NCI-H1417 treated with DMSO at 0.1 percent for 48 hours (cell line): ENCODE measurements at regions not wholly inside any gene's neighbourhood (a gene's known extent, or its start where the extent isn't known, plus 50 kb on each side); places are given as distances from the start of the nearest gene placed in this dataset.
"Not testable (repeated sequence)": the region's sequence is repeated elsewhere in the genome, so short reads cannot be mapped to it uniquely, and the experiment has no call there.

Experiments used
- DNase-seq: peaks from one replicate; lab custom pipeline; 2025; lab: John Stamatoyannopoulos, UW

- DNase-seq = no peak
Measured at GRCh38 chr11:112650527-112650926, 310.7 kb upstream of the NCAM1 start.

DNA sequence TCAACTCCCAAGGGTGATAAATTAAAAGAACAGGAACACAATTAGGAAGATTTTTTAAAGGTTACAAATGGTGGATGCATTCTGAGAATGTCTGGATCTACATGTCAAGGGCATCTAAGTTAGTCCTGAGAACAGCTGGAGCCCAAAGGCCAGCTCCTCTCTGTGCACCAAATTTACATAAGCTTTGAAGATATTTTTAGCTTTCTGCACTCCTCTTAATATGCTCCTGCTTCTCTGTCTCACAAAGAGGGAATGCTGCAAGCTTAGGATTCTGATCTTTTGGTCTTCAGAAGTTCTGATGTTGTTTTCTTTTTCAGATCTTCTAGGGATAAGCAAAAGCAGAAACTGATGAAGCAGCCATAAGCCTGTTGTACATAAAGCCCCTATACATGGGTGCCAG lies 309.8 kb upstream of the NCAM1 start:
- DNase-seq = no peak

DNA sequence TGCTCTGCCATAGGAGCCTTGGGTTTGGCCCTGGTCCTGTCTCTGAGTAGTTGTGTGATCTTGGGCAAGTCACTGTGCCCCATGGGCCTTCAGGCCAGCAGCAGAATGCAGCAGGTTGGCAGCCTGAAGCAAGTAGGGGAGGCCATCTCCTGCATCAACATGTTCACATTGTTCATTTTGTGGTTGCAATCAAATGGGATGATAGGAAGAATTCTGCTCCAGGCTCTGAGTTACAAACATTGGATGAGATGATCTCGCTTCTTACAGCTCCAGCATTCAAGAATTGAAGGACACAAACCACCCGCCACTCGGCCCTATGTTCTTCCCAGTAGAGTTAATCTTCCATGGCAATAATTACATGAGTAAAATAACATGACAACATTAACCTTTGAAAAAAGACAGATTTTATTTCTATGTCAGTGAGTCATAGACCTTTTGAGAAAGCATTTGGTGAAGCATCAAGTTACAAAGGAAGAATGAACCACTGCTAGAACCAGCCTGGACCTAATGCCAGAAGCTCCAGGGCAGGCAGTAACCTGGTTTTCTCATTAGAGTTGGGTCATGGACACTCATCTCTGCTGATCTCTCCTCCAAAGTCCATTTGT lies 308.3 kb upstream of the NCAM1 start:
- DNase-seq = no peak

DNA sequence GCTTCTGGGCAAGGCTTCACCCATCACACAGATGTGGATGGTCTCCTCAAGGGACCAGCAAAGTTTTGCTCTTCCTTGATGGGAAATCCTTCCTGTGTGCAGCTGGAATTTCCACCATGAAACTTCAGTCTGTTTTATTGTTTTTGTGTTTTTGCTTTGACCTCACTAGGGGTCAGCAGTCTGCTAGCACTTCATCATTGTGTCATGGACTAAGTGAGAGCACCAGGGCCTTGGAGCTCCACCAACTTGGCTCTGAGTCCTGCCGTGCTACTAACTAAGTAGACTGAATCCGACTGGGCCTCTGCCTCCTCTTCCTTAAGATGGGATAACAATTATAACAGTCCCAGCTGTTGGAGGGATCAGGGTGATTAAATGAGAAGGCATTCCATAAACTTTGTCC lies 305.8 kb upstream of the NCAM1 start:
- DNase-seq = no peak

DNA sequence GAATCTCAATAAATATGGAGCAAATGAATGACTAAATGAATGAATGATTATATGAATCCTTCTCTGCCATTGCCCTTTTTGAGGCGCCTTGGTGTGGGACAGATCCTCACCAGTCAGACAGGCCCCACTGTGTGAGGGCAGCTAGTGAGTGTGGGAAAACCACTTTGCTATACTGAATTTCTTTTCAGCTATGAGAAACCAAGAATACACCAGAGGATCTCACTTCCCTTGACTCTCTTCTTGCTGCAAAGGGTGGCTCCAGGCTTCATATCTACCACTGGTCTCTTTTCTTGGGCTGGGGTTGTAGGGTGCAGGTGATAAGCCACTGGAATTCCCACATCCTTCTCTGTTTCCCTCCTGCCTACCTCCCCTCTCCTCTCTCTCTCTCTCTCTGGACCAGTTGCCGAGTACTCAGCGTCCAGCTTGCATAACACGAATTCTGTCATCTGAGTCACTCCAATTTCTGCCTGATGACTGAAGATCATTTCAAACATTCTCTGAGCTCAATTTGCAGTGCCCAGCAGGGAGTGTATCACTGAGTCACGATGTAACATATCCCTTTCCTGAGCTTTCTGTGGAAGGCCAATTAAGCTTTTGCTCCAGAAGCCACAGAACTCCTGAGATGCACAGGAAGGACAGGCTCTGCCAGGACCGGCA lies 304.3 kb upstream of the NCAM1 start:
- no peak for DNase-seq

DNA sequence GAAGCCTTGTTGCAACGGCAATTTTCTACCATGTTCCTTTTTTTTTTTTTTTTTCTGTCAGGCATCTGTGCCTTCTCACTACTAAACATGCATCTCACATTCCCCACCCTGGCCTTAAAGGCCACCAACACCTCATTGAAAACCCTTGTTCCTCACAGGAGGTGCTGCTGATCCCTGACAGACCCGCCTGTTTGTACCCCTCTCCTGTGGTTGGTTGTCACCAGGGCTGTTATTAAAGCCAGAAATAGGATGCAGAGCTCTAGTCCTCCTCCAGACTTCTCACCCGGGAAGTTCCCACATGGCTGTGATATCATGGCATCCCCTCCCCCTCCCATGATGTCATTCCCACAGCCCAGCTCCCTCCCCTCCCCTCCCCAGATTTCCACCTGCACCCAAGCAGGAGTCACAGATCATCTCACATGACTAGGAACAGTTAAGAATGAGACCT lies 302.8 kb upstream of the NCAM1 start:
- no peak for DNase-seq

DNA sequence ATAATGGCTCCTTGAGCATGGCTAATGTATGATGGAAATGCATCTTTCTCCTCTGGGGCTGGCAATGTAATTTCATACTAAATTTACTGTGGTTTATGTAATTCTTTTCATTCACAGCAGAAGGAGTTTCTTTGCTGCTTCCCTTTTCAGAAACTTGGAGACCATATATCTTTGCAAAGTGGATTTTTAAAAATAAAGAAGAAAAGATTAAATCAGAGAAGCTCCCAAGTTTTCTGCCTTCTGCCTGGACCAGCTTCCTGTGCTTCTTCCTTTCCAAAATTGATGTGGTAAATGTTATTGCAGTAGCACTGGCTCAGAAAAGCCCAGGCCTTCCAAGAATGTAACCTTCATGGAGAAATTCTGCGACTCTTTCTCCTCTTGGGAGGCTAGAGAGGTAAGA lies 300.1 kb upstream of the NCAM1 start:
- DNase-seq = no peak

- DNase-seq = no peak
Measured at GRCh38 chr11:112661571-112661970, 299.6 kb upstream of the NCAM1 start.

- no peak for DNase-seq
Measured at GRCh38 chr11:112662554-112662953, 298.7 kb upstream of the NCAM1 start.

DNA sequence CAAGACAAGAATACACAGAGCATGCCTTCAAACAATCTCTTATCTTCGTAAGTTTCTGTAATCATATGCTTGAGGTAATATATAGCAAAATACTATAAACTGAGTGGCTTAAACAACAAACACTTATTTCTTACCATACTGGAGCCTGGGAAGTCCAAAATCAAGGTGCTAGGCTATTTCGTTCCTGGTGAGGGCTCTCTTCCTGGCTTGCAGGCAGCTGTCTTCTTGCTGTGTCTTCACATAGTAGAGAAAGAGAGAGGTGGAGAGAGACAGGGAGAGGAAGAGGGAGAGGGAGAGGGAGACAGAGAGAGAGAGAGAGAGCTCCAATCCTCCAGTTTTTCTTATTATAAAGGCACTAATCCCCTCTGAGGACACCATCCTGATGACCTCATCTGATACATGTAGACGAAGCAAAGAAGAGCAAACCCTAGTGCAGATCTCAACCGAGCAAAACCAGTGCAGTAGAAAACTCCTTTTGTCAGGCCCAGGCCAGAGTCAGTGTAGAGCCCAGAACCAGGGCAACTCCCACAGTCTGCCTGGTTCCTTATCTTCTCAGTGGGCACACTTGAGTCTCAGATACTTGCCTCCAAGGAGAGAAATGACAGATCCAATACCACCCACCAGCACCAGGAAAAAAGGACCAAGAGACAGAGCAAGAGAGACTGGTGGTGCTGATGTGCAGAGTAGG lies 297.1 kb upstream of the NCAM1 start:
- DNase-seq = no peak

DNA sequence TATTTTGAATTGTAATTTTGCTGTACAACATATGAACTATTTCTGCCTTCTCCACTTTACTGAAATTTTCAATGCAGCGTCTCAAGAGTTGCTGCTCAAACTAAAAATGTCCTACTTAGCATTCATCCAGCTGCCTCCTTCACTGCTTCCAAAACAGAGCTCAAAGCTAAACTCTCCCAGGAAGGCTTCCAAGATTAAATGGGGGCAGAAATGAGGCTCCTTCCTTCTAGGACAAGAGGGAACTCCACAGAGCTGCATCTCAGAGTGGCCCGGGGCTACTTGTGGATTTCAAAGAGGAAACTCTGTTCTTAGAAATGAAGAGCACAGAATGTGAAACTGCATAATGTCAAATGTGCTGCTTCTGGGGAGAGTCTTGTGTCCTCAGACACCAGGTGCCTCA lies 295.9 kb upstream of the NCAM1 start:
- no peak for DNase-seq

GRCh38 chr11:112666253-112666652 lies 295.0 kb upstream of the NCAM1 start:
- no peak for DNase-seq

DNA sequence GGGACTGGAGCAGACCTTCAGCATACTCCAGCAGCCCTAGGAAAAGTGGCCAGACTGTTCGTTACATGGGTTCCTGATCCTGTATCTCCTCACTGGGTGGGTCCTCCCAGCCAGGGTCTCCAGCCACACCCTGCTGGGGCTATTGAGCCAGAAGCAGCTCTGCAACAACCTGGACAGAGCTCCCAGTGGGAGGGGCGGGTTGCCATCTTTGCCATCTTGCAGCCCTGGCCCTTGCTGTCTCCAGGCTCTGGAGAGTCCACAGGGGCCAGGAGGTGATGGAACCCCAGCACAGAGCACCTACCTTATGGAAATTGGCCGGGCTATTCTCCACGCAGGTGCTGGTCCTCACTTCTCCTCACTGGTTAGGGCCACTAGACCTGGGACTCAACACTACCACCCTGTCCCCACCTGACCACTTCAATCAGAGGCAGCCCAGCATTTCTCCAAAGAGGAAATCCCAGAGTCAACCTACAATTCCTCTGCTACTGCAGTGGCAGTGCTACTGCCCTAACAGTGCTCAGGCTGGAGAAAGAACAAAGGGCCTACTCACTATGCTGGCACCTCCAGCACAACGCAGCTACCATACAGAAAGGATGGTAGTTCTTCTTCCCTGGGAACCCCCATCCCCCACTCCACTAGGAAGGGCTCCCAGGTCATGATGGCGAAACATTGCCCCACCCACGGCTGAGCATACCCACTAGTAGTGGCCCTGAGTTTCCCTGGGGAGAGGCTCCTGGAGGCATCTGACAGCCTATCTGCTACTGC lies 290.2 kb upstream of the NCAM1 start:
- DNase-seq = no peak

GRCh38 chr11:112673401-112673800 lies 287.8 kb upstream of the NCAM1 start:
- not testable (repeated sequence) for DNase-seq

- no peak for DNase-seq
Measured at GRCh38 chr11:112685111-112685510, 276.1 kb upstream of the NCAM1 start.

- no peak for DNase-seq
Measured at GRCh38 chr11:112689851-112690250, 271.4 kb upstream of the NCAM1 start.

DNA sequence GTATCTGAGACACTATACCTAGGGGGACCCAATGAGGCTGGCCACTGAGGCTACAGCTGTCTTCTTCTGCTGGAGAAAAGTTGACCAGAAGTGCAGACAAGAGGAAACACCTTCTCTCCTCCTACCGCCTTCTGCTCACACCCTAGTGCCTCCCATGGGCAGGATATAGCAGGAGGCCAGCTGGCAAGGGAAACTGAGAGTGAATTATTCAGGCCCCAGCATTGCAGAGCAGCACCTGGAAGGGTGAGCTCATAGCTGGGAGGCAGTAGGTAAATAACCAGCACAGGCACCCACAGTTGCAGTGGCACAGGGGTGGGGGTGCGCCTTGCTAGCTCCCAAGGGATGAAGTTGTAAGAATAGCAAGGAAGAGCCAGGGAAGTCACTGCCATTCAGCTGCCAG lies 267.4 kb upstream of the NCAM1 start:
- no peak for DNase-seq

DNA sequence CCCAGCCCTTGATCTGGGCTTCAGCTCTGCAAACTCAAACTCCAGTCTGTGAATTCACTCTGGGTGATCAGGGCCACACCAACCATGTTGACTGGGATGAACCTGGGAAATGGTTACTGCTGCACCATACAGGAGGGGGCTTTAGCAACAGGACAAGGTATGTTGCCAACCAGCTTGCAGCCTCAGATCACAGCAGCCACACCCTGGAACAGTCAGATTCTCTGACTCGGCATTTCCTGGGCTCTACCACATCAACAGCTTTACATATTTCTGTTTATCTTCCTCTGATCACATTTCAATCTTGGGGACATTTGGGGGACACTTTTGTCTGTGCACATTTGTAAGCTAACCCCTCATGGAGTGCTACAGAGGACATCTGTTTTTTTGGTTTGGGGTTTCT lies 267.0 kb upstream of the NCAM1 start:
- DNase-seq = no peak

GRCh38 chr11:112694813-112695212 lies 266.4 kb upstream of the NCAM1 start:
- DNase-seq = no peak

- DNase-seq = no peak
Measured at GRCh38 chr11:112697391-112698178, 263.6 kb upstream of the NCAM1 start.

- DNase-seq = no peak
Measured at GRCh38 chr11:112705148-112705547, 256.1 kb upstream of the NCAM1 start.

DNA sequence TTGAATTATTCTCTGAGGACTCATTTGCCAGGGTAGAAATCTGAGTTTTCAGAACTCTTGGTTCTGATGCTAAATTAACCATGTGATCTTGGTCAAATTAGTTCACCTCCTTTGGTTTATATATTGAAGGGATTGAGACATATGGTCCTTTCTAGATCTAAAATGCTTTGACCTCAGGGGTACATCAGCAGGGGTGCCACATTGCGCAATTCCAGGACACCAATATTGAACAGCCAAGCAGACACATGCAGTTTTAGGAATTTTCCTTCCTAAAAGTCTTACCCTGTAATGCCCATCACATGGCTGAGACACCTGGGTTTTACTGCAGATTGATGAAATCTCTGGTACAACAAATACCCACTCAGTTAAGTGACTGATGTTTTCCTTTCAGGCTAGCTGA lies 254.4 kb upstream of the NCAM1 start:
- no peak for DNase-seq
